ENCODE measurements at regions not wholly inside any gene's neighbourhood (a gene's known extent, or its start where the extent isn't known, plus 50 kb on each side); places are given as distances from the start of the nearest gene placed in this dataset.

DNA sequence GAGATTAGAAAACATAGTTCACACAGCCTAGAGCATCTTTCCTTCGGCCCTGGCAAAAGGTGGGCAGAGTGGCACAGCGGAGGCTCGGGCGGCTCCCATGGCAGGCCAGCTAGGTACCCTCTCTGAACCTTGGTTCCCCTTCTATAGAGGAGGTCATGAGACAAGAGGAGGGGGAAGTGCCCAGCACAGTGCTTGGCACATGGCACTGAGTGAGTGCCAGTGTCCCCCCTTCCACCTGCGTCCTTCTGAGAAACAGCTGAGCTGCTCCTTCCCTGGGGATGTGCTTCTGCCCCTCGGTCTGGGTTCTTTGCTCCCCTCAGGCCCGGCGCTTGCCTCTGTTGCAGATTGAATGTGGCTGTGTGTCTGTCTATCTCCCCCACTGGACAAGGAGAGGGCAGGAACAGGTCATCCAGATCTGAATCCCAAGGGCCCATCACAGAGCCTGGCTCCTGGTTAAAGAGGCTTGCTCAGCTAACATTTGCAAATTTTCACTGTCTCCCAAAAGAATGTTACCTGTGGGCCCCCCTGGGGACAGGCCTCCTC lies 165.6 kb downstream of the USP12 start:
- TF ChIP-seq, protein P1, sequence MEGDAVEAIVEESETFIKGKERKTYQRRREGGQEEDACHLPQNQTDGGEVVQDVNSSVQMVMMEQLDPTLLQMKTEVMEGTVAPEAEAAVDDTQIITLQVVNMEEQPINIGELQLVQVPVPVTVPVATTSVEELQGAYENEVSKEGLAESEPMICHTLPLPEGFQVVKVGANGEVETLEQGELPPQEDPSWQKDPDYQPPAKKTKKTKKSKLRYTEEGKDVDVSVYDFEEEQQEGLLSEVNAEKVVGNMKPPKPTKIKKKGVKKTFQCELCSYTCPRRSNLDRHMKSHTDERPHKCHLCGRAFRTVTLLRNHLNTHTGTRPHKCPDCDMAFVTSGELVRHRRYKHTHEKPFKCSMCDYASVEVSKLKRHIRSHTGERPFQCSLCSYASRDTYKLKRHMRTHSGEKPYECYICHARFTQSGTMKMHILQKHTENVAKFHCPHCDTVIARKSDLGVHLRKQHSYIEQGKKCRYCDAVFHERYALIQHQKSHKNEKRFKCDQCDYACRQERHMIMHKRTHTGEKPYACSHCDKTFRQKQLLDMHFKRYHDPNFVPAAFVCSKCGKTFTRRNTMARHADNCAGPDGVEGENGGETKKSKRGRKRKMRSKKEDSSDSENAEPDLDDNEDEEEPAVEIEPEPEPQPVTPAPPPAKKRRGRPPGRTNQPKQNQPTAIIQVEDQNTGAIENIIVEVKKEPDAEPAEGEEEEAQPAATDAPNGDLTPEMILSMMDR (IDR thresholded peaks at IDR 0.05), result no peak
- TF ChIP-seq ZFX (IDR thresholded peaks at IDR 0.05; ENCODE audit: borderline replicate concordance), result no peak
- H3K27ac ChIP-seq, result no peak overlapping the region

DNA sequence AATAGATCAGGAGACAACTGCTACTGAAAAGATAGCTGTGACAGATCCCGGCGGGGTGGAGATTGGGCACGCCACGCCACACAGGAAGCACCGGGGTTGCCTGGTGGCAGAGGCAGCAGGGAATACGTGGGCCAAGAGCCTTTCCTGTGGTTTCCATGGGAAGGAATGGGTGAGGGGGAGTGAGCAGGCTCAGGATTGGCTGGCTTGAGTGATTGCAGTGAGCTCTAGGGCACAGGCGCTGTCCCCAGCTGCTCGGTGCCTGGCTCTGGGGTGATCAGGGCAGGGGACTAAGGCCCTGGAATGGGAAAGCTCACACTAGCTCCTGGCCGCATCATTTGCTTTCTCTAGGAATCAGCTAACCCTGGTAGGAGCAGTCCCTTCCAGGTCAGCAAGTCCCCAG lies 166.1 kb downstream of the USP12 start:
- H3K27ac ChIP-seq, result no peak overlapping the region
- no peak for TF ChIP-seq ZFX (IDR thresholded peaks at IDR 0.05; ENCODE audit: borderline replicate concordance)
- TF ChIP-seq, protein P1 (IDR thresholded peaks at IDR 0.05), result no peak

- no peak overlapping the region for H3K27ac ChIP-seq
- TF ChIP-seq, protein P1 (IDR thresholded peaks at IDR 0.05), result no peak
- TF ChIP-seq ZFX (IDR thresholded peaks at IDR 0.05; ENCODE audit: borderline replicate concordance), result no peak
Measured at GRCh38 chr13:27004866-27005265, 166.7 kb downstream of the USP12 start.

DNA sequence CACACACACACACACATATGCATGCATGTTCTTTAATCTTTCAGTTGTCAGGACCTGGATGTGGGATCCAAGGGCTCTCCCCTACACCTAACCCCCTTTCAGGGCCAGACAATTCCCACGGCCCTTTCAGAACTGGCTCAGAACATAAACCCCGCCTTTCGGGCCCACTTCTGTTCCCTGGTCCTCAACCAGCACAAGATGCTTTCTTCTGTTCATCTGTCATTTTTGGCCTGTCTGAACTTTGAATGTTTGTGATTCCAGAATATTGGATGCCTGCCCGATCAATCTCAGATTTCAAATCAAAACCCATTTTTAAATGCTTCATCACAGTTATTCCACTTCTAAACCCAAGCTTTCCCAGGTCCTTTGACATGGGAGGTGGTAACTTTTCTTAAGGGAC lies 167.3 kb downstream of the USP12 start:
- no peak overlapping the region for H3K27ac ChIP-seq
- TF ChIP-seq, protein P1 (IDR thresholded peaks at IDR 0.05), result no peak
- TF ChIP-seq ZFX (IDR thresholded peaks at IDR 0.05; ENCODE audit: borderline replicate concordance), result no peak

GRCh38 chr13:27001705-27002104 lies 169.9 kb downstream of the USP12 start:
- H3K27ac ChIP-seq, result no peak overlapping the region
- TF ChIP-seq, protein P1 (IDR thresholded peaks at IDR 0.05), result no peak
- no peak for TF ChIP-seq ZFX (IDR thresholded peaks at IDR 0.05; ENCODE audit: borderline replicate concordance)

DNA sequence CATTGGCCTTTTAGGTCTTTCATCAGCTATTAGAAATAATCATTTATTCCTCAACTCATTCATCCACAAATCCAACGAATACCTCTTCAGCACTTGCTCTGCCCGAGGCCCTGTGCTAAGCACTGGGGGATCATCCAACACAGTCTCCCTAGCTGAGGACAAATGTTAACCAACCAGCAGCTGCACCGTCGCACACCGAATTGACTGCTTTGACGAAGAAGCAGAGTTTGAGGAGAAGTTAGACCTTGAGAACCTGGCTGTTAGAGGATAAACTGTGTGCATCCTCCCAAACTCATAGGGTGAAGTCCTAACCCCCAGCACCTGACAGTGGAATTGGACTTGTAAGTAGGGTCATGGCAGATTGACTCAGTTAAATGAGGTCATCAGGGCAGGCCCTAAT lies 170.9 kb downstream of the USP12 start:
- H3K27ac ChIP-seq, result no peak overlapping the region
- TF ChIP-seq ZFX (IDR thresholded peaks at IDR 0.05; ENCODE audit: borderline replicate concordance), result no peak
- TF ChIP-seq, protein P1 (IDR thresholded peaks at IDR 0.05), result no peak

- TF ChIP-seq, protein P1 (IDR thresholded peaks at IDR 0.05), result no peak
- no peak for TF ChIP-seq ZFX (IDR thresholded peaks at IDR 0.05; ENCODE audit: borderline replicate concordance)
- no peak overlapping the region for H3K27ac ChIP-seq
Measured at GRCh38 chr13:26999499-26999898, 172.1 kb downstream of the USP12 start.

Data from 22Rv1 (cell line).